ENCODE measurements at regions not wholly inside any gene's neighbourhood (a gene's known extent, or its start where the extent isn't known, plus 50 kb on each side); places are given as distances from the start of the nearest gene placed in this dataset.

DNA sequence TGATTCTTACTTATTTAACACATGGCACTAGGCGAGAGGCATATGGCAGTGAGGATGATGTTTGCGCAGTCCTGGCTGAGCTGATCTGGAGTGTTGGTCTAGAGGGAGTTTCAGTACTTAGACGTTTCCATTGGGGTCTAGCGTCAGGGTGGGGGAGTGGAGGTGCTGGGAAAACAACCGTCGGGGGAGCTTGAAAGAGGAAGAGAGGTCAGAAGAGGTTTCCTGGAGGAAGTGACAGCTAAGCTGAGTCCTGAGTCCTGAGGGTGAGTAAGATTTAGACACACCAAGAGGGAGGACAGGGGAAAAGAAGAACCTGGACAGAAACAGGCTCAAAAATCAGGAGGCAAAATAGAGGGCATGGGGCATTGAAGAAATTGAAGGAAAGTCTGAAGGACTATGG is 81.4 kb downstream of the ALOX5AP start:
- CTCF ChIA-PET: interaction anchor here (1.2 kb wide), 1 partner anchor 163 kb away, joined by 3 read pairs; no protein-coding TSS in a partner anchor
- H3K27me3 Mint-ChIP-seq (ENCODE audit: low read depth): no peaks in the 10 kb centered on the region
- H3K36me3 Mint-ChIP-seq: no peaks in the 10 kb centered on the region
- TF ChIP-seq FOXP1 (CRISPR knock-in tag; IDR thresholded peaks at IDR 0.05; ENCODE audit: borderline replicate concordance) (no peak), TEAD4 (CRISPR knock-in tag; IDR thresholded peaks at IDR 0.05) (no peak), EMX1 (CRISPR knock-in tag; IDR thresholded peaks at IDR 0.05) (no peak), IRF1 (CRISPR knock-in tag; IDR thresholded peaks at IDR 0.05) (no peak), GABPB1 (CRISPR knock-in tag; IDR thresholded peaks at IDR 0.05) (no peak), ETV6 (CRISPR knock-in tag; IDR thresholded peaks at IDR 0.05) (no peak), IRF2 (CRISPR knock-in tag; IDR thresholded peaks at IDR 0.05; ENCODE audit: borderline replicate concordance, low read depth) (no peak), SOX15 (CRISPR knock-in tag; IDR thresholded peaks at IDR 0.05) (no peak)
- TF ChIP-seq, protein P1, sequence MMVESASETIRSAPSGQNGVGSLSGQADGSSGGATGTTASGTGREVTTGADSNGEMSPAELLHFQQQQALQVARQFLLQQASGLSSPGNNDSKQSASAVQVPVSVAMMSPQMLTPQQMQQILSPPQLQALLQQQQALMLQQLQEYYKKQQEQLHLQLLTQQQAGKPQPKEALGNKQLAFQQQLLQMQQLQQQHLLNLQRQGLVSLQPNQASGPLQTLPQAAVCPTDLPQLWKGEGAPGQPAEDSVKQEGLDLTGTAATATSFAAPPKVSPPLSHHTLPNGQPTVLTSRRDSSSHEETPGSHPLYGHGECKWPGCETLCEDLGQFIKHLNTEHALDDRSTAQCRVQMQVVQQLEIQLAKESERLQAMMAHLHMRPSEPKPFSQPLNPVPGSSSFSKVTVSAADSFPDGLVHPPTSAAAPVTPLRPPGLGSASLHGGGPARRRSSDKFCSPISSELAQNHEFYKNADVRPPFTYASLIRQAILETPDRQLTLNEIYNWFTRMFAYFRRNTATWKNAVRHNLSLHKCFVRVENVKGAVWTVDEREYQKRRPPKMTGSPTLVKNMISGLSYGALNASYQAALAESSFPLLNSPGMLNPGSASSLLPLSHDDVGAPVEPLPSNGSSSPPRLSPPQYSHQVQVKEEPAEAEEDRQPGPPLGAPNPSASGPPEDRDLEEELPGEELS (CRISPR knock-in tag; IDR thresholded peaks at IDR 0.05): no peak
- H3K4me1 Mint-ChIP-seq: no peaks in the 10 kb centered on the region
- ATAC-seq (no peak), DNase-seq (ENCODE audit: low spot score) (no peak)
- POLR2A ChIA-PET: no interaction called here
- H3K27ac Mint-ChIP-seq: no peak overlapping the region
- no peak overlapping the region for H3K4me3 Mint-ChIP-seq
- no peaks in the 10 kb centered on the region for H3K9me3 Mint-ChIP-seq

DNA sequence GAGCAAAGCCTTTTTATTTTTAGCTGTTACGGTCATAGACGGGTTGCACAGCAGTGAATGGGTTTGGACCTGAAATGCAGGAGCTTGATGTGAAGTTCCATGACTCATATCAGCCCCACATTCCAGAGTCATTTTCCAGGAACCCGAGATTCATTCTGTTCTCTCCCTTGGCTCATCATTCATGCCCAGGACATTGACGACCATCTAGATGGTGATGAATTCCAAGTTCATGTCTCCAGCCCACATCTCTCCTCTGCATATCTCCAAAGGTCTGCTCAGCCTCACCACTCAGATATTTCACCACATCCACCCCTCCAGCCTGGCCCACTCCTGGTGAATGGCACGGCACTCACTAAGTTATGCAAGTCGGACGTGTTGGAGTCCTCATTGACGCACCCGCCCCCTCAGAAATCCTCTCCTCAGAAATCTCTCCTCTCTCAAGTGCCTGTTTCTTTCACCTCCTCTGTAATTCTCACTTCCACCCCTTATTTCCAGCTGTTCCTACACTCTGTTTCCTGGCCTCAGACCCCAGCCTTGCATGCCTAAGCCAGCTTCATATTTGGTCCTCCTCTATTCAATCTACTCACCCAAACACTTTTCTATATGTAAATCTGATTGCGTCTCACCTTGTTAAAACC is 83.1 kb downstream of the ALOX5AP start:
- ChIA-PET POLR2A (no interaction called here), CTCF (no interaction called here)
- no peaks in the 10 kb centered on the region for H3K36me3 Mint-ChIP-seq
- H3K9me3 Mint-ChIP-seq: no peaks in the 10 kb centered on the region
- H3K4me1 Mint-ChIP-seq: no peaks in the 10 kb centered on the region
- H3K27ac Mint-ChIP-seq: no peak overlapping the region
- ATAC-seq (no peak), DNase-seq (ENCODE audit: low spot score) (no peak)
- peaks cover 4% of the 10 kb centered on the region for H3K27me3 Mint-ChIP-seq (ENCODE audit: low read depth)
- no peak overlapping the region for H3K4me3 Mint-ChIP-seq
- TF ChIP-seq ATF6 (CRISPR knock-in tag; IDR thresholded peaks at IDR 0.05): no peak
- no peak for TF ChIP-seq GRHL2 (CRISPR knock-in tag; IDR thresholded peaks at IDR 0.05; ENCODE audit: insufficient replicate concordance, severe bottlenecking)
- TF ChIP-seq ZBTB21 (CRISPR knock-in tag; IDR thresholded peaks at IDR 0.05; ENCODE audit: borderline replicate concordance): no peak
- TF ChIP-seq RORB (CRISPR knock-in tag; IDR thresholded peaks at IDR 0.05): no peak
- no peak for TF ChIP-seq OVOL2 (CRISPR knock-in tag; IDR thresholded peaks at IDR 0.05; ENCODE audit: borderline replicate concordance)
- TF ChIP-seq IRF1 (CRISPR knock-in tag; IDR thresholded peaks at IDR 0.05): no peak
- TF ChIP-seq, protein P2, sequence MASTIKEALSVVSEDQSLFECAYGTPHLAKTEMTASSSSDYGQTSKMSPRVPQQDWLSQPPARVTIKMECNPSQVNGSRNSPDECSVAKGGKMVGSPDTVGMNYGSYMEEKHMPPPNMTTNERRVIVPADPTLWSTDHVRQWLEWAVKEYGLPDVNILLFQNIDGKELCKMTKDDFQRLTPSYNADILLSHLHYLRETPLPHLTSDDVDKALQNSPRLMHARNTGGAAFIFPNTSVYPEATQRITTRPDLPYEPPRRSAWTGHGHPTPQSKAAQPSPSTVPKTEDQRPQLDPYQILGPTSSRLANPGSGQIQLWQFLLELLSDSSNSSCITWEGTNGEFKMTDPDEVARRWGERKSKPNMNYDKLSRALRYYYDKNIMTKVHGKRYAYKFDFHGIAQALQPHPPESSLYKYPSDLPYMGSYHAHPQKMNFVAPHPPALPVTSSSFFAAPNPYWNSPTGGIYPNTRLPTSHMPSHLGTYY (CRISPR knock-in tag; IDR thresholded peaks at IDR 0.05): no peak

Data from WTC11 (cell line).